ENCODE measurements at regions not wholly inside any gene's neighbourhood (a gene's known extent, or its start where the extent isn't known, plus 50 kb on each side); places are given as distances from the start of the nearest gene placed in this dataset.
"Not testable (repeated sequence)": the region's sequence is repeated elsewhere in the genome, so short reads cannot be mapped to it uniquely, and the experiment has no call there.

GRCh38 chr2:31675485-31675901, 94.8 kb upstream of the SRD5A2 start:
- intact Hi-C loops (cut with DNase I) = no loop called here
- no peak for DNase-seq (ENCODE audit: low spot score)

- no peak for DNase-seq (ENCODE audit: low spot score)
- intact Hi-C loops (cut with DNase I) = no loop called here
These were observed 93.7 kb upstream of the SRD5A2 start for GRCh38 chr2:31674446-31674845.

GRCh38 chr2:31666878-31667277, 86.1 kb upstream of the SRD5A2 start:
- intact Hi-C loops (cut with DNase I) = no loop called here
- no peak for DNase-seq (ENCODE audit: low spot score)

- intact Hi-C loops (cut with DNase I) = loop anchor here in 1 of 2 donors (2.0 kb wide), 1 partner anchor 74 kb away; no protein-coding TSS in a partner anchor
- DNase-seq (ENCODE audit: low spot score) = no peak
These were observed 84.4 kb upstream of the SRD5A2 start for GRCh38 chr2:31664949-31665724.

- intact Hi-C loops (cut with DNase I) = no loop called here
- DNase-seq (ENCODE audit: low spot score) = no peak
These were observed 80.1 kb upstream of the SRD5A2 start for GRCh38 chr2:31660812-31661335.

GRCh38 chr2:31660165-31660564, 79.4 kb upstream of the SRD5A2 start:
- no peak for DNase-seq (ENCODE audit: low spot score)
- intact Hi-C loops (cut with DNase I) = no loop called here

- no peak for DNase-seq (ENCODE audit: low spot score)
- intact Hi-C loops (cut with DNase I) = no loop called here
These were observed 73.5 kb upstream of the SRD5A2 start for GRCh38 chr2:31654241-31654640.

GRCh38 chr2:31651736-31652135, 71.0 kb upstream of the SRD5A2 start:
- no peak for DNase-seq (ENCODE audit: low spot score)
- intact Hi-C loops (cut with DNase I) = no loop called here

GRCh38 chr2:31651267-31651666, 70.5 kb upstream of the SRD5A2 start:
- no peak for DNase-seq (ENCODE audit: low spot score)
- intact Hi-C loops (cut with DNase I) = no loop called here

- intact Hi-C loops (cut with DNase I) = no loop called here
- DNase-seq (ENCODE audit: low spot score) = no peak
These were observed 63.8 kb upstream of the SRD5A2 start for GRCh38 chr2:31644551-31644950.

- no peak for DNase-seq (ENCODE audit: low spot score)
- intact Hi-C loops (cut with DNase I) = no loop called here
These were observed 62.0 kb upstream of the SRD5A2 start for GRCh38 chr2:31642707-31643106.

GRCh38 chr2:31632201-31632600, 51.5 kb upstream of the SRD5A2 start:
- DNase-seq (ENCODE audit: low spot score); intact Hi-C loops (cut with DNase I): not testable (repeated sequence)

Data from posterior vena cava (tissue), 2 donors.